IMR-90 (cell line): ENCODE measurements at regions not wholly inside any gene's neighbourhood (a gene's known extent, or its start where the extent isn't known, plus 50 kb on each side); places are given as distances from the start of the nearest gene placed in this dataset.

Experiments
- ATAC-seq: fragments of 200-7000 bp; cut with Tn5 transposase; 2 replicates; pipeline ENCODE4 v1.9.1; 2020; ENCODE audit warnings: low read depth, mild to moderate bottlenecking, moderate library complexity
- BruUV-seq: library from RNA; stranded (reverse); fragments of 400-500 nt; replicated peaks from 2 replicates; lab custom pipeline; 2021; lab: Mats Ljungman, UMichigan
- CTCF ChIA-PET: fragments of 300-600 bp; formaldehyde crosslinking; extraction: SDS; loops from one replicate; lab custom pipeline; 2021; ENCODE audit warnings: antibody characterized with exemption; lab: Yijun Ruan, JAX
- POLR2A ChIA-PET: fragments of 300-600 bp; sonication (Branson Sonifier 250); formaldehyde crosslinking; loops from one replicate; lab custom pipeline; 2022; ENCODE audit warnings: antibody characterized with exemption; ENCODE audit not compliant: unreplicated experiment; lab: Charles Lee
- DNase-seq: peaks from one replicate; pipeline ENCODE4 v3.0.0; 2013
- H2AFZ ChIP-seq: replicated peaks from 2 replicates; pipeline ENCODE3; 2013; ENCODE audit warnings: low read length, mild to moderate bottlenecking; ENCODE audit not compliant: poor library complexity
- H2AK5ac ChIP-seq: 2 replicates; pipeline ENCODE4 v1.6.1; 2013; ENCODE audit warnings: low read depth, low read length, inconsistent platforms
- H2AK9ac ChIP-seq: replicated peaks from 2 replicates; pipeline ENCODE3; 2013; ENCODE audit warnings: mild to moderate bottlenecking, low read depth, low read length, moderate library complexity; ENCODE audit not compliant: poor library complexity
- H2BK120ac ChIP-seq: 2 replicates; pipeline ENCODE4 v1.6.1; 2013; ENCODE audit warnings: low read depth, low read length, inconsistent platforms
- H2BK15ac ChIP-seq: 3 replicates; pipeline ENCODE4 v1.6.1; 2013; ENCODE audit warnings: low read depth, low read length, inconsistent platforms
- H2BK20ac ChIP-seq: 2 replicates; pipeline ENCODE4 v1.6.1; 2013; ENCODE audit warnings: low read depth, mild to moderate bottlenecking, inconsistent platforms, low read length, moderate library complexity
- H2BK5ac ChIP-seq: 2 replicates; pipeline ENCODE4 v1.6.1; 2013; ENCODE audit warnings: mild to moderate bottlenecking, low read depth, low read length, inconsistent platforms; ENCODE audit not compliant: poor library complexity, severe bottlenecking
- H3K14ac ChIP-seq: replicated peaks from 2 replicates; pipeline ENCODE4 v1.6.1; 2013; ENCODE audit warnings: low read depth, low read length, inconsistent platforms
- H3K18ac ChIP-seq: 2 replicates; pipeline ENCODE4 v1.6.1; 2013; ENCODE audit warnings: low read depth, low read length, control low read depth
- H3K23ac ChIP-seq: 2 replicates; pipeline ENCODE4 v1.6.1; 2013; ENCODE audit warnings: low read depth, low read length, inconsistent platforms
- H3K27ac ChIP-seq: 2 replicates; pipeline ENCODE4 v1.5.1; 2013; ENCODE audit warnings: mild to moderate bottlenecking, control low read depth, low read length; ENCODE audit not compliant: insufficient read depth
- H3K27me3 ChIP-seq: 2 replicates; pipeline ENCODE4 v1.6.1; 2013; ENCODE audit warnings: low read length; ENCODE audit not compliant: control insufficient read depth, insufficient read depth
- H3K36me3 ChIP-seq: 2 replicates; pipeline ENCODE4 v1.6.1; 2013; ENCODE audit warnings: low read length, mixed read lengths; ENCODE audit not compliant: control insufficient read depth, insufficient read depth
- H3K4ac ChIP-seq: 2 replicates; pipeline ENCODE4 v1.6.1; 2013; ENCODE audit warnings: low read depth, low read length, inconsistent platforms
- H3K4me1 ChIP-seq: 2 replicates; pipeline ENCODE4 v1.6.1; 2013; ENCODE audit warnings: low read length, mixed read lengths; ENCODE audit not compliant: control insufficient read depth, insufficient read depth
- H3K4me2 ChIP-seq: 2 replicates; pipeline ENCODE4 v1.6.1; 2013; ENCODE audit warnings: low read depth, mild to moderate bottlenecking, control low read depth, low read length, moderate library complexity
- H3K4me3 ChIP-seq: 2 replicates; pipeline ENCODE4 v1.5.1; 2013; ENCODE audit warnings: low read depth, mild to moderate bottlenecking, control low read depth, low read length, moderate library complexity; ENCODE audit not compliant: insufficient read depth
- H3K56ac ChIP-seq: 2 replicates; pipeline ENCODE4 v1.6.1; 2013; ENCODE audit warnings: low read length, inconsistent platforms; ENCODE audit not compliant: insufficient read depth; ENCODE audit errors: extremely low read depth
- H3K79me1 ChIP-seq, 2 experiments: 2 replicates each; pipeline ENCODE4 v1.6.1; 2013; ENCODE audit warnings: low read length in 2 of 2, inconsistent platforms in 1 of 2, low read depth in 1 of 2
- H3K9ac ChIP-seq: 2 replicates; pipeline ENCODE4 v1.6.1; 2013; ENCODE audit warnings: low read depth, low read length, control low read depth
- H3K9me1 ChIP-seq: 2 replicates; pipeline ENCODE4 v1.6.1; 2013; ENCODE audit warnings: low read length, inconsistent platforms; ENCODE audit not compliant: insufficient read depth
- H3K9me3 ChIP-seq: 2 replicates; pipeline ENCODE4 v1.6.1; 2013; ENCODE audit warnings: low read length; ENCODE audit not compliant: control insufficient read depth, insufficient read depth
- H4K20me1 ChIP-seq: 2 replicates; pipeline ENCODE4 v1.6.1; 2013; ENCODE audit warnings: low read length, inconsistent platforms; ENCODE audit not compliant: insufficient read depth
- H4K5ac ChIP-seq: 2 replicates; pipeline ENCODE4 v1.6.1; 2013; ENCODE audit warnings: mild to moderate bottlenecking, low read depth, low read length, control low read depth
- H4K8ac ChIP-seq, 2 experiments: 2 replicates each; pipeline ENCODE4 v1.6.1; 2013; ENCODE audit warnings: low read depth in 2 of 2, low read length in 2 of 2, control low read depth in 1 of 2, inconsistent platforms in 1 of 2
- H4K91ac ChIP-seq: 2 replicates; pipeline ENCODE4 v1.6.1; 2013; ENCODE audit warnings: low read depth, low read length, inconsistent platforms; ENCODE audit not compliant: insufficient read depth
- CTCF ChIP-seq: conservative IDR thresholded peaks from 2 replicates; pipeline ENCODE4 v1.5.1; 2012; ENCODE audit warnings: mild to moderate bottlenecking, low read depth, low read length, improper control_type of control experiment
- POLR2A ChIP-seq: IDR thresholded peaks from 2 replicates; pipeline ENCODE4 v1.6.1; 2012; ENCODE audit warnings: mild to moderate bottlenecking, low read depth, low read length
- WGBS, 2 experiments: methylation state at CpG; one replicate each; pipeline versions ENCODE4 v1.1.5 to v1.1.7; 2013; ENCODE audit warnings: missing lambda C conversion rate in 2 of 2; ENCODE audit not compliant: insufficient read length in 1 of 2; ENCODE audit errors: extremely low coverage in 2 of 2; 5-methylcytosine and 5-hydroxymethylcytosine counted together
- dilution Hi-C: fragments of 300-500 bp; cut with HindIII; formaldehyde crosslinking; loops from one replicate; pipeline ENCODE4 v1.14.3; 2018; ENCODE audit warnings: low sequenced_read_pairs; ENCODE audit not compliant: unreplicated experiment
- in situ Hi-C: fragments of 300-500 bp; cut with MboI; formaldehyde crosslinking; loops from 3 replicates; pipeline ENCODE4 v1.14.3; 2019; ENCODE audit warnings: low sequenced_read_pairs, inconsistent platforms, mixed read lengths
- intact Hi-C: fragments of 100-400 bp; cut with micrococcal nuclease; formaldehyde crosslinking; loops from 2 replicates; pipeline ENCODE4 v1.10.0; 2022

GRCh38 chr12:59874781-59875180, 279.0 kb downstream of the SLC16A7 start:
- H2BK5ac ChIP-seq: no peak overlapping the region
- no peak overlapping the region for H4K5ac ChIP-seq
- no TSS peak for BruUV-seq
- H2AFZ ChIP-seq: no peak overlapping the region
- H3K27me3 ChIP-seq: no peaks in the 10 kb centered on the region
- no peak overlapping the region for H4K8ac ChIP-seq
- peak; percentile 57 for ATAC-seq
- H2AK9ac ChIP-seq: no peak overlapping the region
- in situ Hi-C loops (no loop called here), dilution Hi-C loops (no loop called here), intact Hi-C loops (no loop called here)
- no peak overlapping the region for H2BK120ac ChIP-seq
- H2BK20ac ChIP-seq: no peak overlapping the region
- H3K4me3 ChIP-seq: no peak overlapping the region
- no peaks in the 10 kb centered on the region for H3K79me1 ChIP-seq
- no peak for TF ChIP-seq POLR2A
- TF ChIP-seq CTCF: no peak
- no peak overlapping the region for H2AK5ac ChIP-seq
- no peaks in the 10 kb centered on the region for H4K20me1 ChIP-seq
- H3K4me2 ChIP-seq: no peak overlapping the region
- no peak overlapping the region for H3K4ac ChIP-seq
- peak; percentile 21 for DNase-seq
- no peak overlapping the region for H3K18ac ChIP-seq
- no peak overlapping the region for H3K56ac ChIP-seq
- H3K9me3 ChIP-seq: no peaks in the 10 kb centered on the region
- ChIA-PET POLR2A (no interaction called here), CTCF (no interaction called here)
- no CpG with 5 or more reads among the region's 1 CpG for WGBS, 2 experiments
- no peaks in the 10 kb centered on the region for H3K36me3 ChIP-seq
- H3K27ac ChIP-seq: no peak overlapping the region
- H3K23ac ChIP-seq: no peak overlapping the region
- no peak overlapping the region for H3K14ac ChIP-seq
- no peak overlapping the region for H3K9ac ChIP-seq
- H2BK15ac ChIP-seq: no peak overlapping the region
- no peaks in the 10 kb centered on the region for H3K9me1 ChIP-seq
- no peak overlapping the region for H4K91ac ChIP-seq
- H3K4me1 ChIP-seq: peaks cover 2% of the 10 kb centered on the region; the same call in 1 of the 2 replicates
